ENCODE measurements at regions not wholly inside any gene's neighbourhood (a gene's known extent, or its start where the extent isn't known, plus 50 kb on each side); places are given as distances from the start of the nearest gene placed in this dataset.

- DNase-seq (ENCODE audit: low spot score) = no peak
These were observed 51.5 kb upstream of the PTPRT start for GRCh38 chr20:43241057-43241702.

All from H4 (cell line).